GM21423 (cell line): ENCODE measurements at regions not wholly inside any gene's neighbourhood (a gene's known extent, or its start where the extent isn't known, plus 50 kb on each side); places are given as distances from the start of the nearest gene placed in this dataset.

Source experiments
- ATAC-seq: cut with Tn5 transposase; IDR thresholded peaks from one replicate; pipeline ENCODE4 v1.9.1; 2021; ENCODE audit warnings: mild to moderate bottlenecking, moderate library complexity; ENCODE audit not compliant: unreplicated experiment

DNA sequence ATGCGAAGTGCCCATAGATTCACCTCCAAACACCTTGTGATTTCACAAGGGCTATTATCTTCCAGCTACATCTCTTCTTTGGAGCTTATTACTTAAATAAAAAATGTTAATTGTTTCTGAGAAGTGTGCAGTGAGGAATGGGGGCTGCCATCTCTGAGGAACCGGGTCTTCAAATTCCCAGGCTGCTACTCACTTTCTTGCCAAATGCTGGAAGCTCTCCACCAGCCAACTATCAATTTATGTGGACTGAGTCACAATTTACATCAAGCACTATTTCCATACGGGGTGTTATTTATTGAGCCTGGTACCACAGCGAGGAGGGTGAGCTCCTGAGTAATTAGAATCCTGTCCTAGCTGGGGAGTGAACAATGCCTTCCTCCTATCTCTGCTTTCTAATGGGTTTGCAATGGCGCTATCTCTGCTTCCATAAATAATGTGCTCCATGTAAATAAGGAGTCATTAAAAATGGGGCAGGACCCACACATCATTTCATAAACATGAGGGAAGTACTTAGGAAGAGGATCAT lies 898.3 kb downstream of the VRK1 start:
- ATAC-seq, result no peak

DNA sequence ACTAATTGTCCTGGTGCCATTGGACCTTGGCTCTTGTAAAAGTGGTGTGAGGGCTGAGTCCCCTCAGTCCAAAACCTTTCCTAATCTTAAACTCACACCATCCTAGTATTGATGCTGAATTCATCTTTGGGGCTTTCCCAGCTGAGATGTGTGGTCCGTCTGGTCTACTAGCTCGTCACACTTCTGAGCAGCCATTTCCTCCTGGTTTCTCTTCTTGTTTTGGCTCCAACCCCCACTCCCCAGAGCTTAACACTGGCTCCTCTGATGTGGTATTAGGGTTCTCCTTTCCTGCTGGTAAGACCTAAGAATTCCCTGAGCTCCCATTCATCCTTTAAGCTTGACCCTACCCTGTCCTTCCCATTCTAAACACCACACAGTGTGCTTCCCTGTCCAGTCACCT lies 900.6 kb downstream of the VRK1 start:
- no peak for ATAC-seq

DNA sequence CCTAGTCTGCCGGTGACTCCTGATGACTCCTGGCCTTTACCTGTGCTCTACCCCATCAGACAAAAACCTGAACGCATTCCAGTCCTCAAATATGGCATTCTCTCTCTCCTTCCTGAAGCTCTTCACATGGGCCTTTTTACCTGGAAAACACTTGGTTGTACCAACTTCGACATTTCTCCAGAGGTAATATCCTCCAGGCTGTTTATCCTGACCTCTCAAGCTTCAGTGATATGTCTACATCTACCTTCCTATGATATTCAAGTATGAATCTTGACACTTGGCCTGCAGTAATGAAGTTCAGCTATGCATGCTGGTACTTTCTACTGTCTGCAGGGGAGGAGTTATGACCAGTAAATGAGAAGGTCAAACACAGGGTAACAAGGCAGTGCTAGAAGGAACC lies 901.8 kb downstream of the VRK1 start:
- no peak for ATAC-seq

DNA sequence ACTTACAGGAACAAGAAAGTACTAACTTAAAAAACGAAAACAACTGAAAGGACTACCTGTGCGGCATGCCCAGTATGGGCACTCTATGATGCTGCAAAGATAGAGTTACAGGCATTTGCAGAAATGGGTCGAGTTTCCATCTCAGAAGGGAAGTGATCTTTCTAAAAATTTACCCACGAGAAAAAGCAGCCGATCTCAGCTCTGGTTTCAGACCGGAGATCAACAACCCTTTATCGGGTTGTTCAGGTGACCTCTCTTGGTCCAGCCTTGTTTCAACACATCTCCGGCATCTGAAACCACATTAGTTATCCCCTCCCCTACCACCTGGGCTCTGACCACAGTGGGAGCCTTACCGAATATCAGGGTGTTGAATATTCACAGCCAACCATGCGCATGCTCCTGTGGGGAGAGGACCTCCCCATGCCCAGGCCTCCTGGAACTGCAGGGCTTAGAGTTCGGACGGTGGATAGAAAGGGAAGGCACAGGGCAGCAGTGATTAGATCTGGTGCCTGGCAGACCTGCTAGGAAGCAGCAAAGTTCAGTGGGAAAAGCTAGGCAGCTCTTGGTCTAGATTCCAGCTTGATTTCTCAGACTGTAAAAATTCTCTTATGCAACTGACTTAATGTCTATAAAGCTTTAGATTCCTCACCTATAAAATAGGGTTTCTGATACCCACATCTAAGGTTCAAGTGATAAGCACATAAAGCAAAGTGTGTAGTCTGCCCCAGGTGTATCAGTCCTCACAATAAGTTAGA lies 906.0 kb downstream of the VRK1 start:
- ATAC-seq, result no peak

DNA sequence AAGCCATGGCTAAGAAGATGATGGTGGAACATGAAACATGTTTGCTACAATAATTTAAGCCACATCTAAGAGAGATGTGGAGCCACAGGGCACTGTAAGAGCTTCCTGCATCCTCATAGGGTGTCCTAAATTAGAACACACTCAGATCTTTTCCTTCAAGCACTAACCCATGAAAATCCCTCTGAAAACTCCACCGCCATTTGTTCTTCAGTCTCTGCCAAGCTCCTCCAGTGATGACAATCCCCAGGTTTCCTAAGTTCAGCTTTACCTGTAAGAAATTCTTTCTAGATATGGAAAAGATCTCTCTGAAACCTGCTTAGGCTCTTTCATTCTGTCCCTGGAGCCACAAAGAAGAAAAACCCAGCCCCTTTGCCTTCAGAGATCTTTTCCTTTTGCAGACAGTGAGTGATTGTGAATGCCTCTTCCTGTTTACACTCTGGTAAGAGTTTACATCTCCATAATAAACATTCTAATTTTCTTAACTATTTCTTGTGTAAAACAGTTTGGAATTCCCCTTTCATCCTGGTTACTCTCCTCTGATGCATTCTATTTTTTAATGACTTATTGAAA lies 907.2 kb downstream of the VRK1 start:
- no peak for ATAC-seq

DNA sequence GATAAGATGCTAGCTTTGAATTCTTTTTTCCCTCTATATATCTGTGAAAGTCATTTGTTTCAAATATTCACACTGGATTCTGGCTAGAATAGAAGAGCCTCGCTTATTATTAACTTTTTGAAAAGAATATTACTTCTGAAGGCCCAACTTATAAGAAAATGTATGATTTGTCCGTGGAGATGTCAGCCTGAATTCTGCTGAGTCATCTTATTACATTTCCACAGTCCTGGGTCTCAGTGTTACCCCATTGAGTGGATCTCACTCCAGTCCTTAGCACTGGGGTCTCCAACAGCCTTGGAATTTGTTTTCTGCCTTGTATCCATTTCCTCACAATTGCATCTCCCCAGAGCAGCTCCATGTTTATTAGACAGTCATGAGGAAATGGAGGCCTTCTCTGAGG lies 907.9 kb downstream of the VRK1 start:
- ATAC-seq, result no peak

DNA sequence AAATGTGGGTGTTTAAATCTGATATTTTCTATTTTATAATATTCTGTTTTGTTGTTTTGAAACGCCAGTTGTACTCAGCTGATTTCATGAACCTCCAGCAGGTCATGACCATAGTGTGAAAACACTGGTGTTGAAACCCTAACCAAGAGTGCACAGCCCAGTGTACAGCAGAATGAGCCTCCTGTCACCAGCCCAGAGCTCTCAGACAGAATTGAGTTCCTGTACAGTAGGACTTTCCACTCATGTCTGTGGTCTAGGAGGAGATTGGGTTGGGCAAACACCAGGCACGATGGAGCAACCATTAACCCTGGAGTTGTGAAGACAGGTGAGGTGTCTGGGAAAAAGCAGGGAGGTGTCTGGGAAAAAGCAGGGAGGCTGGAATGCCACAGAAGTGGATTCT lies 908.8 kb downstream of the VRK1 start:
- ATAC-seq, result no peak

DNA sequence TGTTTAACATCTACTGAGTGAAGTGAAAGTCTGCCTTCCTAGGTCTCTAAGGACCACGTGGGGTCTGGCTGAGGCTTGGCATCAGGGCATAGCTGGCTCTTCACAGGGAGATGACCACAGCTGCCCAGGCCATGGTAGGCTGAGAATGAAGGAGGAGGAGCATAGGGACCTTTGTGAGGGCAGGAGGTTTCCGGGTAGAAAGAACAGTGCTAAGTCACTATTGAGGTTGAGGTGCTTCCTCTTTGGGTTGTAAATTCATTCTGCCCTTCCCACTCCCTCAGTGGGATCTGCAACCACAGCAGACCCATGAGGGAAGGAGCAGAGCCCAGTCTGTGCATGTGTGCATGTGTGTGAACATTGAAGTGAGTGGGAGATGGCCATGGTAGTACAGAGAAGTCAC lies 909.6 kb downstream of the VRK1 start:
- ATAC-seq, result no peak

DNA sequence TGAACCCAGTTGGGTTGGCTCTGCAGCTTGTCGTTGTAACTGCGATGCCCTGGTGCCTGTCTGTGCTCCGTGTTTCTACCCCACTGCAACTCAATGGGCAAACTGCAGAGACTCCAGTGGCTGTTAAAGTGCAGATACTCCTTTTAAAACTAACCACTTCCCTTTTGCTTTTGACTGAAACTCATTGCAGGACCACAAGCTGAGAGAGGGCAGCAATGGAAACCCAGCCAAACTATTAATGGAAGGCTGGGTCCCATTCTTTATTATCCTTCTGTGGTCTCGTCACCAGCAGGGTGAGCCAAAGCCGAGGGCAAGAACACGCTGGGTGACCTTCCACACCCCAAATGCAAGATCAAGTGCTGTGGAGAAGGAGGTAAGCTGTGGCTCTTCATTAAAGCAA lies 910.4 kb downstream of the VRK1 start:
- no peak for ATAC-seq

DNA sequence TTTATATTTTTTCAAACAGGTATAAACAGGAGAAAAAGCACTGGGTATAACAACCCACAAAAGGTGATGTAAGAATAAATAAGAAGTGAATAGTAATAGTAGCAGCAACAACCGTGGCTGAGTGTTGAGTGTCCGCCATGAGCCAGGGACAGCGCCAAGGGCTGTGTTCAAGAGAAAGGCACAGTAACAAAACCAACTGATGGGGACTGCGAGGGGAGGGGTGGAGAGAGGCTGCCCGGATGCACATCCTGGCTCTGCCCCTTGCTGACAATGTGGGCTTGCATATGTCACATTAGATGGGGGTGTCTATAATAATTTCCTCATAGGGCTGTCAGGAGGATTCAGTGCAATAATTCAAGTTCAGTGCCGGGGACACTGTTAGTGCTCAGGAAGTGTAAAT lies 912.4 kb downstream of the VRK1 start:
- no peak for ATAC-seq

DNA sequence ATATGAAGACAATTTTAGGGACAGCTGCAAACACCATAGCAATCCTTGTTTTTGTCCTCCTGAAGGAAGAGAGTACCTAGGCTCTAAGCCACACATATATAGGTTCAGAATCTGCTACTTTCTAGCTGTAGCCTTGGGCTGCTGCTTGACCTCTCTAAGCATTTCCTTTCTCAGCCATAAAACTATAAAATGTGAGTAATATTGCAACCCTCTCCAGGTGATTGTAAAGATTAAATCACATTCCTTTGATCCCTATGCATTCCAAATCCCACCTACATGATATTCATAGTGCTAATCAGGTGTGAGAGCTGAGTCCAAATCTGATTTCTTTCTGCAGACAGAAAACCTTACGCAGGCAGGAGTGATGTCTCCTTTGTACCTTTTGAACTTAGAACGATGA lies 913.5 kb downstream of the VRK1 start:
- no peak for ATAC-seq

DNA sequence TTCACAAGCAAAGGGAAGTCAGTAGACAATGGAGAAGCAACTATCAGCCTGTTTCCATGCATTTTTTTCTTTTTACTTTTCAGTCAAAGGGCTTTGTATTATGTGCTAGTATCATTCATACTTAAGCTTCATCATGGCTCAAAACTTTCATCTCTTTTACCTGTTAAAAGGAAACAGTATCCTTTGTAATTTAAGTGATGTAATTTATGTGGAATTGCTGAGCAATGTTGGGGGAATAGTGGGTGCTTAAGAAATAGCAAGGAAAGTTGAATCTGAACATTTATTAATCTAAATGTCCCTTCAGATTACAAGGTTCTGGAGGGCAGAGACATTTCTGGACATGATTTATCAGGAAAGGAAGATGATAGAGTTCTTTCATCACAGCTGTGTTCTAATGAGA lies 915.3 kb downstream of the VRK1 start:
- ATAC-seq, result no peak

DNA sequence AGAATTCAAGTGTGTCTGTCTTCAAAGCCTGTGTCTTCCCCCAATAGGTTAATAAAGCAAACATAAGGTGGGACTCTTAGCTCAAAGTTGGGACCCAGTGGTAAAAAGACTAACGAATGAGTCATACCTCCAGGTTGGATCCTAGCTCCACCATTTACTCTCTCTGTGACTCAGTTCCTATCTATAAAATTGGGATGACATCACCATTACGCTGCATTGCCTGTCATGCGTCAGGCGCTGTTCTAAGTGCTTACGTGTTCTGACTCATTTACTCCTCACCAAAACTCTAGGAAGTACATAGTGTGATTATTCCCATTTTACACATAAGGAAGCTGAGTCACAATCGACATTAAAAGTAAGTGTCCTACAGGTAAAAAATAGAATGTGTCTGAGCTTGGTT lies 915.8 kb downstream of the VRK1 start:
- no peak for ATAC-seq

DNA sequence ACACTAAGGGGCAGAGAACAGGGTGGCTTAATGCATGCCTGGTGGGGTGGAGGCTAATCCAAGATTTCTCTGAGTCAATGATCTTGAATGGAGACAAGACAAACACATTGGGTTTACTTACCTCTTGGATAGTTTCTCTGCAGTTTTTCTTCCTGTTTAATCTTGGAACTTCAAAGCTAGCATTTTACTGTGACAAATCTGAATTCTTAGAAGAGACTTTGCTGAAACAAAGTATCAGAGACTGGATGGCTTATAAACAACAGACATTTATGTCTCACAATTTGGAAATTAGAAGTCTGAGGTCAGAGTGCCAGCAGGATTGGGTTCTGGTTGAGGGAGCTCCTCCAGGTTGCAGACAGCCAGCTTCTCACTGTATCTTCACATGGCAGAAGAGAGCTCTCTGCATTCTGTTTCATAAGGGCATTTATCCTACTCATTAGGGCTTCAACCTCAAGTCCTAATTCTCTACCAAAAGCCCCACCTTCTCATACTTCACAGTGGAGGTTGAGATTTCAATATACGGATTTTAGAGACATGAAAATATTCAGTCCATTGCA lies 921.8 kb downstream of the VRK1 start:
- no peak for ATAC-seq

DNA sequence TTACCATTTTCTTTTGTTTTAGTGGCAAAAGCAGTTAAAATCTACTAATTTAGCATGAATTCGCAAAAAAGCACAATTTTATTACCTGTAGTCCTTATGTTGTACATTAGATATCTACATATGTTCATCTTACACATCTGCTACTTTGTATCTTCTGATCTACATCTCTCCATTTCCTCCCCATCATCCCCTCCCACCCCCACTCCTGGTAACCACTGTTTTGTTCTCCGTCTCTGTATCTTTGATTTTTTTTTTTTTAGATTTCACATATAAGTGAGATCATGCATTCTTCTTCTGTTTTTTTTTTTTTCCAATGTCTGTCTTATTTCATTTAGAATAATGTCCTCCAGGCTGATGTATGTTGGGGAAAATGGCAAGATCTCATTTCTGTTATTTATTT lies 922.7 kb downstream of the VRK1 start:
- ATAC-seq, result no peak

DNA sequence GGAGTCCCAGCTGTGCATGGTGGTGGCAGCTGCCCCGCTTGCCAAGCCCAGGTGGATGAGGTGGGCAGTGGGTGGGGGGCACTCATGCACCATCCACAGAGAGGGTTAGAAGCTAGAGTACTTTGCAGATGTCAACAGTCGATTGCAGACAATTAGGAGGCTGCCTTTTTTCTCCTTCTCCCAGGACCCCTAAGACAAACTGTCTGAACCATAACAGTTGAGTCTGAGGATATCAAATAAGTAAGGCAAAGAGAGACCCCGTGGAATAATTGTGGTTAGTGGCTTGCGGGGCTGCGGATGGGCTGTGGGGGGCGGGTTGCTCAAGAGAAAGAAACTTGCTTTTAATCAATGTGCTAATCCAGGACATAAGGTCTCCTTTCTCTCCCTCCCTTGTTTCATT lies 926.2 kb downstream of the VRK1 start:
- ATAC-seq, result no peak

DNA sequence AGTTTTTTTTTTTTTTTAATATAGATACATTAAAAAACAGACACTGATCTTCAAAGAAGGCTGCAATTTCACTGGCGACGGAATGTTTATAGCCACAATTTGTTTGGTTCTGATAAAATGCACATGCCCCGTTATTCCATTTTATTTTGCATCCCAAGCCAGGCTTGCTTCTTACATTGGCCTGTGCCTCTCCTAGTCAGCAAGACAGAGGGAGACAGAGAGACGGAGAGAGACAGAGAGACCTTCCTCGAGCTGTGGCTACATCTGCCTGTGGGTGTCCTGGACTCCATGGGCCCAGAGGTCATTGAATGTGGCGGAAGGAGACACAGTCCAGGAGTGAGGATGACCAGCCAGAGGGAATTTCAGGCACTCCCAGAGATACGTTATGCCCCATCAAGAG lies 926.6 kb downstream of the VRK1 start:
- no peak for ATAC-seq

DNA sequence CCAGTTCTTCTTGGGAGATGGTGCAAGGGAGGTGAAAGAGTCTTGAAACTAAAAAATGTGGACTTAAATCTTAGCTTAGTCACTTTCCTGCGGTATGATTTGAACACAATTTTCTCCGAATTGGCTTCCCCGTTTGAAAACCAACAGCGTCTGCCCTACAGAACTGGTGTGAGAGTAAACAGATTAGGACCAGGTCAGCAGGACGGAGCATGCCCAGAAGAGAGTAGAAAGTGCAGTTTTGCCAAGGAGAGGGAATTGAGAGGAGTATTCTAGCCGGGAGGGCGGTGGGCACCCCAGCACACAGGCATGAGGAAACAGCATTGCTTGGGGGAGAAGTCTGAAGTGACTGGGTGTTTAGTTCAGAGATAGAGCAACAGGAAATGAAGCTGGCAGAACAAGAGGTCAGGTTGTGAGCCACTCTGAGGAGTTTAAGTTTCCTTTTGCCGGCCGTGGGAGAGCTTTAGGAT lies 927.1 kb downstream of the VRK1 start:
- ATAC-seq, result no peak

DNA sequence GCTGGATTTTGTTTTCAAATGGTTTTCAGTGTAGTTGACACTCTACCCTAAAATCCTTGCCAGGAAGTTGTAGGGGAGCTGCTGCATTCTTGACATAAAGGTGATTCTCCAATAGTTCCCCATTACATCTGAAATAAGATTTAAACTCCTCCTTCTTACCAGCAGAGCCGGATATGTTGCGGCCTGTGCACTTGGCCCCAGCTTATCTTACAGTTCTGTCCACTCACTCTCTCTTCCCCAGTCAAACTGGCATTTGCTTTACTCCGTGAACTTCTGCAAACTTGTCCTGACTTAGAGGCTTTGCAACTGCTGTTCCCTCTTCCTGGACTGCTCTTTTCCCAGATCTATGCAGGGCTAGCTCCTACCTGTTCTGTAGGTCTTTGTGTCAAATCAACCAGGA lies 929.5 kb downstream of the VRK1 start:
- ATAC-seq, result no peak

DNA sequence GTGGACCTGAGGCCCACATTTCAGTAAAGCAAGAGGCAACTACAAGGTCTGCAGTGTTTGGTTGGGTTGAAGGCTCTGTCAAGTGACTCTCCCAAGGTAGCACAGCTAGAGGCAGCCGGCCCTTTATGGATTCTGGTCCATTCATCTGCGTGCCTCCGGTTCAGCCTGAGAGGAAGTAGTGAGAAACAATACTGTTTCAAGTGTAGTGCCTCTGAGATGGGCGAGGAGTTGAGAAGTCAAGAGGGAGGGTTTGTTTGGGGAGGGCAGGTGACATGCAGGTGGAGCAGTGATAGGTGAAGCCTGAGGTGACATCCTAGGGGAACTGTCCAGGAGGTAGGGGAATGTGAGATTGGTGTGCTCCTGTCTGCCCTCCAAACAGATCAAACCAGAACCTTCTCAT lies 933.5 kb downstream of the VRK1 start:
- ATAC-seq, result no peak

DNA sequence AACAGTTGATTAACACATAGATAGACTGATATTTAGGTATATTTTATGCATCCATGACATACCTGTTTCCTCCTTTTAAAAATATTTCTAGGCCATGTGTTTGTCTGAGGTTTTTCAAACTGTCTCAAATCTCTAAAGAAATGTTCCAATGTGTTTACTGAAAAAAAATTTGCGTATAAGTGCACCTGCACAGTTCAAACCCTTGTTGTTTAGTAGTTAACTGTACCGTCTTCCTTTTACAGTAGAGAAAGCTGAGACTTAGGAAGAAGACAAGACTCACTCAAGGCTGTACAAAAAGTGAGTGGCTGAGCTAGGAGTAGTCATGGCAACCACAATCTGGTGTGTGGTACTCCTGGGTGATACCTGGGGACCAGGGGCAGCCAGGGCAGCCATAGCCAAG lies 934.6 kb downstream of the VRK1 start:
- no peak for ATAC-seq

DNA sequence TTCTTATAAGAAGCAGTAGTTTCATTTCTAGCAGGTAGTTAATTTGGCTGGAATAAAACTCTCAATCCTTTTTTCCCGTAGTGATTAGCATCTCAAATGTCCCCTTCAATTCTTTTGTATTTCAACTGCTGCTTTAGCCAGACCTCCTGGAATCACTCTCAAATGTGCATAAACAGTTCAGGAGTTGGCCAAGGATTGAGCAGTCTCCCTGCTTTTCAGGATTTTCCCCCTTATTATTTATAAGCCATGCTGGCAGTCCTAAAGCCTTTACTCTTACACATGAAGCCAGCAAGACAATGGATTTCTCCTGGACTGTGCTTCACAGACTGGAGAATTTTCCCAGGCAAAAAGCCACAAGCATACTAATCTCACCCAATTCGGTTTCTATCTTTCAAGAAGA lies 950.1 kb downstream of the VRK1 start:
- no peak for ATAC-seq
